Fibroblast of peridontal ligament (primary cell): ENCODE measurements at regions not wholly inside any gene's neighbourhood (a gene's known extent, or its start where the extent isn't known, plus 50 kb on each side); places are given as distances from the start of the nearest gene placed in this dataset.
"Not testable (repeated sequence)": the region's sequence is repeated elsewhere in the genome, so short reads cannot be mapped to it uniquely, and the experiment has no call there.

Experiments used
- DNase-seq: peaks from one replicate; pipeline ENCODE4 v3.0.0-alpha.2; 2010; ENCODE audit errors: extremely low read depth

- no peak for DNase-seq
Measured at GRCh38 chr16:86229866-86230656, 280.3 kb upstream of the FOXF1 start.

GRCh38 chr16:86231321-86231995, 278.9 kb upstream of the FOXF1 start:
- DNase-seq: no peak

- no peak for DNase-seq
Measured at GRCh38 chr16:86231996-86232350, 278.4 kb upstream of the FOXF1 start.

DNA sequence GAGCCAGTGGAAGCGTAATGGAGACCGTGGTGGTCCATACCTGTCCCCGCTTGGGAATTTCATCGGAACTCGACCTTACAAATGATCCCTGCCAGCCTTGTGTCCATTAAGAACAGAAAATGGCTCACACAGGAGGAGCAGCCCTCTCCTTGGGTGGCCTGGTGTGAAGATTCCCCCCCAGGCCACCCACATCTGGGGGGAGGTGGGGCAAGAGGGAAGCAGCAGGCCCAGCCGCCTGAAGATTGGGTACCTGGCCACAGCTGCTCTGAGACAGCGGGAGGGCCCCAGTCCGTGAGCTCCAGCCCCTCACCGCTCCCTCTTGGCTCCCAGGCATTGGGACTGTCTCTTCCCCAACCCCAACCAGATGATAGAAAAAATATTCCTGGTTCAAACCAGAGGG, 277.8 kb upstream of the FOXF1 start:
- no peak for DNase-seq

DNA sequence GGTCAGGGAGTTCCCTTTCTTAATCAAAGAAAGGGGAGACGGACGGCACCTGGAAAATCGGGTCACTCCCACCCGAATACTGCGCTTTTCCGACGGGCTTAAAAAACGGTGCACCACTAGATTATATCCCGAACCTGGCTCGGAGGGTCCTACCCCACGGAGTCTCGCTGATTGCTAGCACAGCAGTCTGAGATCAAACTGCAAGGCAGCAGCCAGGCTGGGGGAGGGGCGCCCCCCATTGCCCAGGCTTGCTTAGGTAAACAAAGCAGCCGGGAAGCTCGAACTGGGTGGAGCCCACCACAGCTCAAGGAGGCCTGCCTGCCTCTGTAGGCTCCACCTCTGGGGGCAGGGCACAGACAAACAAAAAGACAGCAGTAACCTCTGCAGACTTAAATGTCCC, 276.8 kb upstream of the FOXF1 start:
- not testable (repeated sequence) for DNase-seq

DNA sequence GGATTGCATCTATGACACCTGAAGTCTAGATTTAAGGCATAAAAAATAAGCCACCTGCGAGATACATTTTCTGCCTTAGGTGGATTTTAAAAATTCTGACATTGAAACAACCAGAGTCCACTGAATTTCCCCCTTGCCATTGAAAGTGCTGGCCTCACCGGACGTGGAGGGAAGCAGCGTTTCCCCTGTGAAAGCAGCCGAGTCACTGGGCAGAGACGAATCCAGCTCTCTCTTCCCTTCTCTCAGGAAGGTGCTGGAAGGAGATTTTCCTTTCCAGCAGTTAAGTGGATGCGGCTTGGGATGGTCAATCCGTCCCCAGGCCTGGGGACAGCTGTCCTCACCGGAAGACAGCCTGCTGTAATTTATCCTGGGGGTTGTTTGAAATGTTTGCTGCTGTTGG, 270.9 kb upstream of the FOXF1 start:
- DNase-seq: no peak

DNA sequence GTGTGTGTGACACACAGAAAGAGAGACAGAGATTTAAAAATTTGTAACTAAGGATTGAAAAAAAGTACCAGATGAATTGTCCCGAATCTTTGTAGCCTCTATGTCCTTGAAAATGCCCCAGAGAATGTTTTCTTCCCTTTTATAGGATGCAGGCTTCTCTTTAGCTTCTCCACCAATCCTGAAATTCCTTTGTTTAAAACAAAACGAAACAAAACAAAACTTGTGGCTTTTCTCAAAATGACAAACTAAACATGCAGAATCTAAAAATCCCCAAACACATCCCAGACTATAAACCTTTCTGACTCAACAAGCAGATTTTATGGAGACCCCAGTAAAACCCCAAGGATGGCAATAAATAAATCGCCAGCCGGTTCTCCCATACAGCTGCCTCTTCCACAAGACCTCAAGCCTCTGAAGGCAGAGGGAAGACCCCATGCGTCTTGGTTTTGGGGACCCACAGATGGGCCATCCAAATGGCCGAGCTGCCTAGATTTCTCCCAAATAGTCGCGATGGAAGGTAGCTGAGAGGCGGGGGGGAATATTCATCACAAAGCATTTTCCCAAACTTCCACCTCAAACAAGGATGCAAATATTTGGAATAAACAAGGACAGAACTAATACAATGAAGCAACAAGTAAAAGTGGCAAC, 269.5 kb upstream of the FOXF1 start:
- peak; percentile 41 for DNase-seq

GRCh38 chr16:86241681-86242080, 268.6 kb upstream of the FOXF1 start:
- DNase-seq: no peak

- no peak for DNase-seq
Measured at GRCh38 chr16:86242244-86243122, 267.8 kb upstream of the FOXF1 start.

DNA sequence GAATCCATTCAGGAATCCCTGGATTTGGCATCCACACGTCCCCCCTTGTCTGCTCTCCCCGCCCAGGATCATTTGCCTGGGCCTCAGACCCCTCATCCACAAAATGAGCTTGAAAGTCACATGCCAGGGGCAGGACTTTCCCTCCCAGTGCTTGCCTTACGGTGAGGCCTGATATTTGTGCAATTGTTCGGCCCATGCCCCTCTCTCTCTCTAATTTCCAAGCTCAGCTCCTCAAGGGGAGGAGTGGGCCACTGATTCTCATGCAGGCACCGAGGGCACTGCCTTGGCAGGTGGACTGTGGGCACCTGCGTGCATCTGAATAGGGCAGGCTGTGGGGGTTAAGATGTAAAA, 267.2 kb upstream of the FOXF1 start:
- no peak for DNase-seq

DNA sequence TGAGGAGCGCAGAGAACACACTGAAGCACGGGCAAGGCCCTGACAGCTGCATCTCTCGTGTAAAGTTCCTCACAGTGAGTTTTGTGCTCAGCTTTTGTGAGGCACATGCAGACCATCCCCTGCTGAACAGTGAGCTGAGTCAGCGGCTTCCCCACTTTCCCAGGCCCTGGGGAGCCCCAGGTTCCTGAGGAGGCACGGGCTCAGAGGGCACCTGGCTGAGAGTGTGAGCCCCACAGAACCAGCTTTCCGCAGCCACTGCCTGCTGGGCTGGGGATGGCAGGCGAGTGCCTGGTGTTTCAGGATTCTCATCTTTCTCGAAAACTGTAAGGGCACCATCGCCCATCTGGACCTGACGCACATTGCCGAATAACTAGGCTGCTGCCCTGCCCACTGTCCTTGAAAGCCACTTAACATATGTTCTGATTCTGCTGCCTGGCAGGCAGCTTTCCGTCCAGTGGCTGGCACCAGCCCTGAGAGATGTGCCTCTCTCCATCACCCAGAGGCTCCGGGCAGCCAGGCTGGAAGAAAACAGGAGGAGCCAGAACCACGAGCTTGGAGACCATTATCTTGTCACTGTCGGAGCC, 266.7 kb upstream of the FOXF1 start:
- no peak for DNase-seq

- DNase-seq: no peak
Measured at GRCh38 chr16:86244158-86244557, 266.2 kb upstream of the FOXF1 start.

GRCh38 chr16:86244936-86245335, 265.4 kb upstream of the FOXF1 start:
- no peak for DNase-seq

DNA sequence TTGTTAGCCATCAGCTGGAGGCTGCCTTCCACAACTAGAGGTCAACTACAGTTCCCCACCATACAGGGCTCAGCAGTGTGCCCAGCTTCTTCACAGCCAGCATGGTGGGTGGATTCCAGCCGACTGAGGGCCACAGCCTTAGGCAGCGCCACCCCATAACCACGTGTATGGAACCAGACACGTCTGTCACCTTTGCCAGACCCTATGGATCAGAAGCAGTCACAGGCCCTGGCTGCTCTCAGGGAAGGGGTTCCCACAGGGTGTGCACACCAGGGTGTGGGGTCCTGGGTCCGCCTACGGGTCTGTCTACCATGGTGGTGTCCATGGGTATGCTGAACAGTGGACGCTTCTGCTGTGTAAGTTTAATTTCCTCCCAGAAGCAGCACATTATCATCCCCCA, 265.0 kb upstream of the FOXF1 start:
- no peak for DNase-seq

DNA sequence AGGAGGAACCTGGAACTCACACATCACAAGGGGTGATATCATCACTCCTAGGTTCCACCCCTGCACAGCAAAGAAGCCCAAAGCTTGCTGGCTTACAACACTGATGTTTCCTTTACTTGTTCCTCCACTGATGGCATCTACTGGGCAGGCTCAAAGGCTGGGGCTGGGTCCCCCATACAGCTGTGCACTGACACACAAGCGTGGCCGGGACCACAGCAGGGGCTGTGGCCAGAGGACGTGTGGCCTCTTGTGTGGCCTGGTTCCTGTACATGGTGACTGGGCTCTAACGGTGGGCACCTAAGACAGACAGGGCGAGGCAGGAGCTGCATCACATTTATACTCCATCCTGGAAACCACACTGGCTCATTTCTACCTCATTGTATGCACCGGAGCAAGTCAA, 264.4 kb upstream of the FOXF1 start:
- no peak for DNase-seq

- no peak for DNase-seq
Measured at GRCh38 chr16:86248310-86248905, 261.9 kb upstream of the FOXF1 start.

- DNase-seq: no peak
Measured at GRCh38 chr16:86249631-86250030, 260.7 kb upstream of the FOXF1 start.

DNA sequence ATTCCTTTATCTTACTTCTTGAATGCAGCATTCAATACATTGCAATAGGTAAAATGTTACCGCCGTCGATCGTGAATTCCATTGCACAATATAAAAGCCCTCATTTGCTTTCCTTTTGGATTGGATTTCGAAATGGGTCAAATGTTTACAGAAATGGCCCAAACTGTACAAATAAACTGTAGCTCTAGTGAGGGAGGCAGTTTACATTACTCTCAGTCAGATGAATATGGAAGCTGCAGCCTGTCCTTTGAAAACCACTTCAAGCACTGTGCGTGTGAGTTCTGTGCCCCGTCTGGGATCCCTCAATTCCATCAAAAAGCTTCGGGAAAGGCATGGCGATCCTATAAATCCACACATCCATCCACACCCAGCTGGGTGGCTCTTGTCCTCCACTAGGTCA, 258.6 kb upstream of the FOXF1 start:
- peak; percentile 71 for DNase-seq

DNA sequence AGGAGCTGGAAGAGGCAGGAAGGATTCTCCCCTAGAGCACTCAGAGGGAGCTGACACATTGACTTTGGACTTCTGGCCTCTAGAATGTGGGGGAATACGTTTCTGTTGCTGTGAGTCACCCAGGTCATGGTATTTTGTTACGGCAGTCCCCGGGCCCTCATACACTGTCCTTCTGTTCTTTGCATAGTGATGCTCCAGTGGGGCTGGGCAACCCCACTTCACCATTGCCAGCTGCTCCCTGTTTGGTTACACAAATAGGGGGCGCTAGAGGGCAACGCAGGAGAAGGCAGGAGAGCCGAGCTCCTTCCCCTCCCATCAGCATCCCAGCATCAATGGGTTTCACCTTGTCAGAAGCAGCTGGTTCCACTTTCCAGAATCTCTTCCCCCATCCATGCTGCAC, 257.7 kb upstream of the FOXF1 start:
- no peak for DNase-seq

DNA sequence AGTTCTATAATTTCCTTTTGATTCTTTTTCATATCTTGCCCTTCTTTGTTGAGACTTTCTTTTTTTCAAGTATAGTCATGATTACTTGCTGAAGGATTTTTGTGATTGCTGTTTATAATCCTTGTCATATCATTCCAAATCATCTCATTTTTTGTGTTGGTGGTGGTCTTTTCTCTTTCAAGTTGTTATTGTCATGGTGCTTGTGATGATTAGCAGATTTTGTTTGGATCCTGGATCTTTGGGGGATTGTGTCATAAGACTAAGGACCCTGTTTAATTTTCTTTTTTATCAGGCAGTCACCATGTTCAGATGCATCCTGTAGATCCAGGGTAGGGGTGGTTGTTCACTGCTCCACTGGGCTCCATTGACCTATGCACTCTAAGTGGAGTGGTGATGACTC, 254.4 kb upstream of the FOXF1 start:
- DNase-seq: no peak

DNA sequence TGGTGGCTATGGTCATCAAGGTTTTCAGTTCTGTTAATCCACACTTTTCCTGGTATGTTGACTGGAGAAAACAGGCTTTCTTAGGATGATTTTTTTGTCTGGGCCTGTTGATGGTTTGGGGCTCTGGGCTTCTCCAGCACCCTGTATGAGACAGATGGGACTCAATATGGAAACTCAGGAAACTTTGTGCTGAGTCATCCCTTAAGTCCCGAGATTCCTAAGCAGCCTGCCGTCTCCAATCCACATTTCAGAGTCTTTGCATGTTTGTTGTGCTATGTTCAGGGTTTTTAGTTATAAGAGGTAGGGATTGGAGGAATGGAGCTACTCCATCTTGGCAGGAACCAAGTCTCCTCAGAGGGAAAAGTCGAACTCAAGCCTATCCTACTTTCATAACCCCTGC, 253.3 kb upstream of the FOXF1 start:
- no peak for DNase-seq
